ENCODE measurements at regions not wholly inside any gene's neighbourhood (a gene's known extent, or its start where the extent isn't known, plus 50 kb on each side); places are given as distances from the start of the nearest gene placed in this dataset.

DNA sequence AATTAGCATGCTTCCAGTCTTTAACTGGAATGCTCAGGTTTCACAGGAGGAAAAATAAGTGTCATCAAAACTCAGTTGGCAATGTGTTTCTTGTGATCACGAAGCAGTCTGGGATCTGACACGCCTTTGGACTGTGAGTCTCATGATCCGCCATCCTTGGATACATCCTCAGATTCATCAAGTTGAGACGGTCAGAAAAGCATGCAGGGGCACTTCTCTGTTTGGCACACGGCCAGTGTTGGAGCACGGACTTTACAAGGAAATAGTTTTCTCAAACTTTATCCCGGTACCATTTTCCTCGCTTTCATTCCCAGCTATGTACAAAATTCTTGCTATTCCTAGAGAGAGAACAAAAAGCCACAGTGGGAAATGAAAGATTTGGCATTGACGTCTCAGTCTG, 88.4 kb upstream of the PARP11 start:
- DNase-seq (ENCODE audit: extremely low read depth, low read depth) = no peak
- TF ChIP-seq, protein P1, sequence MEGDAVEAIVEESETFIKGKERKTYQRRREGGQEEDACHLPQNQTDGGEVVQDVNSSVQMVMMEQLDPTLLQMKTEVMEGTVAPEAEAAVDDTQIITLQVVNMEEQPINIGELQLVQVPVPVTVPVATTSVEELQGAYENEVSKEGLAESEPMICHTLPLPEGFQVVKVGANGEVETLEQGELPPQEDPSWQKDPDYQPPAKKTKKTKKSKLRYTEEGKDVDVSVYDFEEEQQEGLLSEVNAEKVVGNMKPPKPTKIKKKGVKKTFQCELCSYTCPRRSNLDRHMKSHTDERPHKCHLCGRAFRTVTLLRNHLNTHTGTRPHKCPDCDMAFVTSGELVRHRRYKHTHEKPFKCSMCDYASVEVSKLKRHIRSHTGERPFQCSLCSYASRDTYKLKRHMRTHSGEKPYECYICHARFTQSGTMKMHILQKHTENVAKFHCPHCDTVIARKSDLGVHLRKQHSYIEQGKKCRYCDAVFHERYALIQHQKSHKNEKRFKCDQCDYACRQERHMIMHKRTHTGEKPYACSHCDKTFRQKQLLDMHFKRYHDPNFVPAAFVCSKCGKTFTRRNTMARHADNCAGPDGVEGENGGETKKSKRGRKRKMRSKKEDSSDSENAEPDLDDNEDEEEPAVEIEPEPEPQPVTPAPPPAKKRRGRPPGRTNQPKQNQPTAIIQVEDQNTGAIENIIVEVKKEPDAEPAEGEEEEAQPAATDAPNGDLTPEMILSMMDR (IDR thresholded peaks at IDR 0.05; ENCODE audit: low read depth, low read length) = no peak

- no peak for DNase-seq (ENCODE audit: extremely low read depth, low read depth)
- TF ChIP-seq, protein P1 (IDR thresholded peaks at IDR 0.05; ENCODE audit: low read depth, low read length) = no peak
These were observed 86.8 kb upstream of the PARP11 start for GRCh38 chr12:3959799-3960560.

DNA sequence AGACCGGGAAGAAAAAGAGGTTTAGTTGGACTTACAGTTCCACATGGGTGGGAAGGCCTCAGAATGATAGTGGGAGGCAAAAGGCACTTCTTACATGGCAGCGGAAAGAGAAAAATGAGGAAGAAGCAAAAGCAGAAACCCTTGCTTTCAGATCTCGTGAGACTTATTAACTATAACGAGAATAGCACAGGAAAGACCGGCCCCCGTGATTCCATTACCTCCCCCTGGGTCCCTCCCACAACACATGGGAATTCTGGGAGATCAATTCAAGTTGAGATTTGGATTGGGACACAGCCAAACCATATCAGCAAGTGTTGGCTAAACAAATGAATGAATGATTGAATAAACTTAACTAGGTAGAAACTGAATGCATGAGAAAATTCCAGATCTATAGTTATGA, 85.3 kb upstream of the PARP11 start:
- no peak for DNase-seq (ENCODE audit: extremely low read depth, low read depth)
- TF ChIP-seq, protein P1 (IDR thresholded peaks at IDR 0.05; ENCODE audit: low read depth, low read length) = no peak

DNA sequence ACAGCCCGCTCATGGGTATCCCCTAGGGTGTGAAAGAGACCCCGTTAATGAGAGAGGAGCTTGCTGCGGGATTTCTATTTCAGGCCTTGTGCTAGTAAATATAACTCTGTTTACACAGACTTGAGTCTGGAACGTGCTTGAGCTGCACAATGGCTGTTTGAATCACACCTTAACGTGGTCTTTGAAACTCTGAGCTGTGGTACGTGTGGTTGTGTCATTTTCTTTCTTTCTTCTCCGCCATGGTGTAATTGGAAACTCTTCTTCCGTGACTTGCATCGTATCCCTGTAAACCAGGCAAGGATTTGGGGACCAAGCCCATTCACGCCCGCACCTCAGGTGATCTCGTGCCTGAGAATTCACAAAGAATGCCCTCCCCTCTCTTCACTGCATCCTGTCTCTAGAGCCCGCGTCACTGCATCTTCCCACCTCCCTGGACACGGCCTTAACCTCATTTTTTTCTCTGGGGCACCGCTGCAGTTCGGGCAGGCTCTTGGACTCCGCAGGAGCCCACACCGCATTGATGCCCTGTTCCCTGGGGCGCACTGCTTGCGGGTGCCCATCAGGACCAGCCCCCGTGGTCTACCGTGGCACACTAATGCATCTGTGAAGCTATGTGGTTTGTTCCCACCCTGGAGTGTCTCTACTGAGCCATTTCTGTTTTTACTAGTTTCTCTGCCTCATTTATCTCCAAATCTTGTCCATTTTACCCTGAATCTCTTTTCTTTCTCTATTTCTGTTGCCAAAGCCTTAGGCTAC, 78.4 kb upstream of the PARP11 start:
- DNase-seq (ENCODE audit: extremely low read depth, low read depth) = no peak
- TF ChIP-seq, protein P1 (IDR thresholded peaks at IDR 0.05; ENCODE audit: low read depth, low read length) = no peak

GRCh38 chr12:3950714-3951320, 77.6 kb upstream of the PARP11 start:
- TF ChIP-seq, protein P1 (IDR thresholded peaks at IDR 0.05; ENCODE audit: low read depth, low read length) = no peak
- DNase-seq (ENCODE audit: extremely low read depth, low read depth) = no peak

- TF ChIP-seq, protein P1 (IDR thresholded peaks at IDR 0.05; ENCODE audit: low read depth, low read length) = no peak
These were observed 74.6 kb upstream of the PARP11 start for GRCh38 chr12:3947781-3948180.

DNA sequence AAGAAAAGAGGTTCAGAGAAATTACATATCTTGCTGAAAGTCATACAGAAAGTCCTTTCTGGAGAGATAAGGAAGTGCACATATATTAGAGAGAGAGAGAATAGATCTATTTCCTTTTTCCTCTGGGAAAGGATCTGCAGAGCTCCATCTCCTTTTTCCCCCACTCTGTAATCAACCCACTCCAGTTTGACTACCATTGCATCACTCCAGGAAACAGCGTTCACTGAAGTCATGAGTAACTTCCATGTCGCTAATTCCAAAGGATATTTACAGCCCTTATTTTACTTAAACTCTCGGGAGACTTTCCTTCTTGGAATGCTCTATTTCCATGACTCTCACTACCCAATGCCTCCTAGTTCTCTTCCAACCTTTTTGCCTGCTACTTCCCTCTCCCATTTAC, 72.5 kb upstream of the PARP11 start:
- DNase-seq (ENCODE audit: extremely low read depth, low read depth) = no peak
- TF ChIP-seq, protein P1 (IDR thresholded peaks at IDR 0.05; ENCODE audit: low read depth, low read length) = no peak

More at GRCh38 chr12:3947781-3948180, 74.6 kb upstream of the PARP11 start:
- no peak for DNase-seq (ENCODE audit: extremely low read depth, low read depth)

Measured in AG09319 (cell line).